ENCODE measurements at regions not wholly inside any gene's neighbourhood (a gene's known extent, or its start where the extent isn't known, plus 50 kb on each side); places are given as distances from the start of the nearest gene placed in this dataset.

- DNase-seq (ENCODE audit: low read depth): no peak
Observed at GRCh38 chr11:10619131-10619680, 50.7 kb upstream of the LYVE1 start.

GRCh38 chr11:10618490-10618889 lies 50.0 kb upstream of the LYVE1 start:
- no peak for DNase-seq (ENCODE audit: low read depth)
